ENCODE measurements at regions not wholly inside any gene's neighbourhood (a gene's known extent, or its start where the extent isn't known, plus 50 kb on each side); places are given as distances from the start of the nearest gene placed in this dataset.
A peak's percentile ranks its signal among the peaks of the same experiment; 100 is the strongest.

DNA sequence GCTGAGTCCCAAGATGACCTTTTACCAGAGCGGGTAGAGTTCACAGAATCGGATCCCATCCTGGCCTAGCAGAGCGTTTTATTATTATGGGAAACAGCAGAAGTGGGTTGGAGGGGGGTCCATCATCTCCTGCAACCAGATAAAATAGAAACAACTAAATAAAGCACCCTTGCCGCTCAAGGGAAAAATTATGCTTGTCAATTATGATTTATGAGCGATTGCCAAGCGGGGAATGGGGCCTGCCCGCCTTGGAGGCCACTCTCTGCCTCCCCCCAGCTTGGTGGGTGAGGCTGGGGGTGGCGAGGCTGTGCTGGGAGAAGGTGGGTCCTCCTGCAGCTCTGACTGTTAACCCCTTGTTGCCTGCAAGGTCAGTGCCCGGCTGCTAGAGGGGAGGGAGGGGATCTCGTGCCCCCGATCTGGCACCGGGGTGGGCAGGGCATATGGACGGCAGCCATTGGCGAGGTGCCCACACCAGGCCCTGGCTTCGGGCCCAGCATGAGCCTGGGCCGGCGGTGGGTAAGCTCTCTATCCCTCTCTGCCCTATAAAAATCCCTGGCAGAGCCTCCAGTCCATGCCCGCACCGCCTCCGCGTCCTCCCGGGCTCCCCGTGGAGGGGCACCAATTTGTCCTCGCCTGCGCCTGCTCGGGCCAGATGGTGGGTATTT lies 129.1 kb downstream of the URI1 start:
- no peak for TF ChIP-seq EP300 (IDR thresholded peaks at IDR 0.05; ENCODE audit: low read length)
- TF ChIP-seq, protein P1, sequence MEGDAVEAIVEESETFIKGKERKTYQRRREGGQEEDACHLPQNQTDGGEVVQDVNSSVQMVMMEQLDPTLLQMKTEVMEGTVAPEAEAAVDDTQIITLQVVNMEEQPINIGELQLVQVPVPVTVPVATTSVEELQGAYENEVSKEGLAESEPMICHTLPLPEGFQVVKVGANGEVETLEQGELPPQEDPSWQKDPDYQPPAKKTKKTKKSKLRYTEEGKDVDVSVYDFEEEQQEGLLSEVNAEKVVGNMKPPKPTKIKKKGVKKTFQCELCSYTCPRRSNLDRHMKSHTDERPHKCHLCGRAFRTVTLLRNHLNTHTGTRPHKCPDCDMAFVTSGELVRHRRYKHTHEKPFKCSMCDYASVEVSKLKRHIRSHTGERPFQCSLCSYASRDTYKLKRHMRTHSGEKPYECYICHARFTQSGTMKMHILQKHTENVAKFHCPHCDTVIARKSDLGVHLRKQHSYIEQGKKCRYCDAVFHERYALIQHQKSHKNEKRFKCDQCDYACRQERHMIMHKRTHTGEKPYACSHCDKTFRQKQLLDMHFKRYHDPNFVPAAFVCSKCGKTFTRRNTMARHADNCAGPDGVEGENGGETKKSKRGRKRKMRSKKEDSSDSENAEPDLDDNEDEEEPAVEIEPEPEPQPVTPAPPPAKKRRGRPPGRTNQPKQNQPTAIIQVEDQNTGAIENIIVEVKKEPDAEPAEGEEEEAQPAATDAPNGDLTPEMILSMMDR (IDR thresholded peaks at IDR 0.05 in 2 of 3, conservative IDR thresholded peaks at IDR 0.05 in 1 of 3; ENCODE audit: insufficient read depth in 2 of 3, low read depth in 1 of 3, low read length in 3 of 3) = no peak
- TF ChIP-seq MXI1 (IDR thresholded peaks at IDR 0.05; ENCODE audit: low read depth, low read length) = no peak
- TF ChIP-seq, protein P2, sequence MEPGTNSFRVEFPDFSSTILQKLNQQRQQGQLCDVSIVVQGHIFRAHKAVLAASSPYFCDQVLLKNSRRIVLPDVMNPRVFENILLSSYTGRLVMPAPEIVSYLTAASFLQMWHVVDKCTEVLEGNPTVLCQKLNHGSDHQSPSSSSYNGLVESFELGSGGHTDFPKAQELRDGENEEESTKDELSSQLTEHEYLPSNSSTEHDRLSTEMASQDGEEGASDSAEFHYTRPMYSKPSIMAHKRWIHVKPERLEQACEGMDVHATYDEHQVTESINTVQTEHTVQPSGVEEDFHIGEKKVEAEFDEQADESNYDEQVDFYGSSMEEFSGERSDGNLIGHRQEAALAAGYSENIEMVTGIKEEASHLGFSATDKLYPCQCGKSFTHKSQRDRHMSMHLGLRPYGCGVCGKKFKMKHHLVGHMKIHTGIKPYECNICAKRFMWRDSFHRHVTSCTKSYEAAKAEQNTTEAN (CRISPR knock-in tag; IDR thresholded peaks at IDR 0.05) = no peak
- no peak for TF ChIP-seq MYC (IDR thresholded peaks at IDR 0.05; ENCODE audit: low read depth, low read length)
- no peak for TF ChIP-seq MYC (CRISPR knock-in tag; IDR thresholded peaks at IDR 0.05; ENCODE audit: borderline replicate concordance, low read depth)
- TF ChIP-seq, protein P3, sequence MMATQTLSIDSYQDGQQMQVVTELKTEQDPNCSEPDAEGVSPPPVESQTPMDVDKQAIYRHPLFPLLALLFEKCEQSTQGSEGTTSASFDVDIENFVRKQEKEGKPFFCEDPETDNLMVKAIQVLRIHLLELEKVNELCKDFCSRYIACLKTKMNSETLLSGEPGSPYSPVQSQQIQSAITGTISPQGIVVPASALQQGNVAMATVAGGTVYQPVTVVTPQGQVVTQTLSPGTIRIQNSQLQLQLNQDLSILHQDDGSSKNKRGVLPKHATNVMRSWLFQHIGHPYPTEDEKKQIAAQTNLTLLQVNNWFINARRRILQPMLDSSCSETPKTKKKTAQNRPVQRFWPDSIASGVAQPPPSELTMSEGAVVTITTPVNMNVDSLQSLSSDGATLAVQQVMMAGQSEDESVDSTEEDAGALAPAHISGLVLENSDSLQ (IDR thresholded peaks at IDR 0.05) = peak; percentile 48
- TF ChIP-seq SPI1 (IDR thresholded peaks at IDR 0.05; ENCODE audit: borderline replicate concordance, low read depth, low read length) = no peak
- no peak for TF ChIP-seq ZNF717 (CRISPR knock-in tag; IDR thresholded peaks at IDR 0.05)

All from K562 (cell line).